ENCODE measurements at regions not wholly inside any gene's neighbourhood (a gene's known extent, or its start where the extent isn't known, plus 50 kb on each side); places are given as distances from the start of the nearest gene placed in this dataset.
"Not testable (repeated sequence)": the region's sequence is repeated elsewhere in the genome, so short reads cannot be mapped to it uniquely, and the experiment has no call there.

DNA sequence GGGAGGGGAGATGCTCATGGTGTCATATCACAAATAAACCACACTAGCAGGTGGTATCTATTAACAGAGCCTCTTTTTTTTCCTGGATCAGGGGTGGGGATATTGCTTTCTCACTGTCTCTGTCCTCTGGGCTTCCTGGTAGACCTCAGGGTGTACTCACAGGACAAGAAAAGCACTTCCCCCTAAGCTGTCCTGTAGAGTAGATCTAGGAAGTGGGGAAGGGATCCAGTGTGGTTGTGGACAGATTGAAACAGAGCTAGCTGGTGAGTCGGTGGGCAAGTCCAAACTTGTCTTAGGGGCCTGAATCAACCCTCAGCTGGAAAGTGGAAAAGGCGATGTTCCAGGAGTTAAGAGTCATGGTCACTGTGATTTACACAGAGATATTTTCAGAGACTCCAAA lies 96.6 kb downstream of the SRGAP2 start:
- TF ChIP-seq, protein P1, sequence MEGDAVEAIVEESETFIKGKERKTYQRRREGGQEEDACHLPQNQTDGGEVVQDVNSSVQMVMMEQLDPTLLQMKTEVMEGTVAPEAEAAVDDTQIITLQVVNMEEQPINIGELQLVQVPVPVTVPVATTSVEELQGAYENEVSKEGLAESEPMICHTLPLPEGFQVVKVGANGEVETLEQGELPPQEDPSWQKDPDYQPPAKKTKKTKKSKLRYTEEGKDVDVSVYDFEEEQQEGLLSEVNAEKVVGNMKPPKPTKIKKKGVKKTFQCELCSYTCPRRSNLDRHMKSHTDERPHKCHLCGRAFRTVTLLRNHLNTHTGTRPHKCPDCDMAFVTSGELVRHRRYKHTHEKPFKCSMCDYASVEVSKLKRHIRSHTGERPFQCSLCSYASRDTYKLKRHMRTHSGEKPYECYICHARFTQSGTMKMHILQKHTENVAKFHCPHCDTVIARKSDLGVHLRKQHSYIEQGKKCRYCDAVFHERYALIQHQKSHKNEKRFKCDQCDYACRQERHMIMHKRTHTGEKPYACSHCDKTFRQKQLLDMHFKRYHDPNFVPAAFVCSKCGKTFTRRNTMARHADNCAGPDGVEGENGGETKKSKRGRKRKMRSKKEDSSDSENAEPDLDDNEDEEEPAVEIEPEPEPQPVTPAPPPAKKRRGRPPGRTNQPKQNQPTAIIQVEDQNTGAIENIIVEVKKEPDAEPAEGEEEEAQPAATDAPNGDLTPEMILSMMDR (IDR thresholded peaks at IDR 0.05; ENCODE audit: borderline replicate concordance, extremely low read depth, low read length, poor library complexity, severe bottlenecking): not testable (repeated sequence)
- not testable (repeated sequence) for TF ChIP-seq EZH2 (IDR thresholded peaks at IDR 0.05; ENCODE audit: borderline replicate concordance, low read depth, low read length, severe bottlenecking)
